Fibroblast of villous mesenchyme (primary cell): ENCODE measurements at regions not wholly inside any gene's neighbourhood (a gene's known extent, or its start where the extent isn't known, plus 50 kb on each side); places are given as distances from the start of the nearest gene placed in this dataset.

Experiments used
- DNase-seq: peaks from one replicate; pipeline ENCODE4 v3.0.0-alpha.2; 2010; ENCODE audit warnings: low read depth
- H3K4me3 ChIP-seq: 2 replicates; pipeline ENCODE4 v1.5.1; 2011; ENCODE audit warnings: low read depth, mild to moderate bottlenecking, low read length
- CTCF ChIP-seq: IDR thresholded peaks from 2 replicates; pipeline ENCODE4 v1.5.1; 2012; ENCODE audit warnings: low read depth, mild to moderate bottlenecking, low read length; ENCODE audit not compliant: insufficient read depth

- H3K4me3 ChIP-seq, result no peak overlapping the region
- peak; percentile 55 for DNase-seq
- no peak for TF ChIP-seq CTCF
These were observed 169.6 kb downstream of the GLI2 start for GRCh38 chr2:120905298-120905697.

GRCh38 chr2:120905824-120906571 lies 170.3 kb downstream of the GLI2 start:
- TF ChIP-seq CTCF, result no peak
- DNase-seq, result no peak

GRCh38 chr2:120906914-120907313 lies 171.2 kb downstream of the GLI2 start:
- TF ChIP-seq CTCF, result no peak
- no peak overlapping the region for H3K4me3 ChIP-seq
- DNase-seq, result no peak

More at GRCh38 chr2:120905824-120906571, 170.3 kb downstream of the GLI2 start:
- no peak overlapping the region for H3K4me3 ChIP-seq

GRCh38 chr2:120907822-120908221 lies 172.2 kb downstream of the GLI2 start:
- TF ChIP-seq CTCF, result peak; percentile 26
- no peak overlapping the region for H3K4me3 ChIP-seq
- no peak for DNase-seq

- TF ChIP-seq CTCF, result no peak
- no peak overlapping the region for H3K4me3 ChIP-seq
- no peak for DNase-seq
These were observed 172.8 kb downstream of the GLI2 start for GRCh38 chr2:120908314-120908975.

- TF ChIP-seq CTCF, result no peak
- no peak overlapping the region for H3K4me3 ChIP-seq
- no peak for DNase-seq
These were observed 173.4 kb downstream of the GLI2 start for GRCh38 chr2:120909102-120909501.
